ENCODE measurements at regions not wholly inside any gene's neighbourhood (a gene's known extent, or its start where the extent isn't known, plus 50 kb on each side); places are given as distances from the start of the nearest gene placed in this dataset.

DNA sequence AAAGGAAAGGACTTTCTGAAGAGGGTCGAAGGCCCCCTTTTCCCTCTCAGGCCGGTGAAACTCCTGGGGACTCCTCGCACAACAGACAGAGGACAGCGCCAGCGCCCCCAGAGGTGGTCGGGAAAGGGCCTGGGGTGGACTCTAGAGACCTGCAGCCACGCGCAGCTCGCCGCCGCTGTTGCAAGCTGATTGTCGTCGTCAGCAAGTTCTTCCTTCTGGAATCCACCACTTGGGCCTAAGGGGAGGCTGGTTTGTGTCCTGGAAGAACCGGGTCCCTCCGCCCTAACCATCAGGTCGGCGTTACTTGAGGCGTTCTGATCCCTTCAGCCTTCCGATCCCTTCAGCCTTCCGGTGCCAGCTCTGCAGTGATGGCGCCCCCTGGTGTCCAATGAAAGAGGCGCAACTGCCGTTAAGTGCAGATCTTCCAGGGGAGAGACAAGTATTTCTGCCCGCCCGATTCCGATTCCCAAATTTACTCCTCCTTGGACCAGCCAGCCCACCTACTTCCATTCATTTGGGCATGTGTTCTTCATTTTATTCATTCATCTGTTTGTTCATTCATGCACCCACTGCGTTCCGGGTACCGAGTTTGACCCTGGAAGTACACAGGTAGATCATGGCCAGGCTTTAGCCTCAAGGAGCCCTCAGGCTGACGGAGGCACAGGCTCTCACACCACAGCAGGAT lies 77.2 kb upstream of the SLC6A11 start:
- TF ChIP-seq, protein P1, sequence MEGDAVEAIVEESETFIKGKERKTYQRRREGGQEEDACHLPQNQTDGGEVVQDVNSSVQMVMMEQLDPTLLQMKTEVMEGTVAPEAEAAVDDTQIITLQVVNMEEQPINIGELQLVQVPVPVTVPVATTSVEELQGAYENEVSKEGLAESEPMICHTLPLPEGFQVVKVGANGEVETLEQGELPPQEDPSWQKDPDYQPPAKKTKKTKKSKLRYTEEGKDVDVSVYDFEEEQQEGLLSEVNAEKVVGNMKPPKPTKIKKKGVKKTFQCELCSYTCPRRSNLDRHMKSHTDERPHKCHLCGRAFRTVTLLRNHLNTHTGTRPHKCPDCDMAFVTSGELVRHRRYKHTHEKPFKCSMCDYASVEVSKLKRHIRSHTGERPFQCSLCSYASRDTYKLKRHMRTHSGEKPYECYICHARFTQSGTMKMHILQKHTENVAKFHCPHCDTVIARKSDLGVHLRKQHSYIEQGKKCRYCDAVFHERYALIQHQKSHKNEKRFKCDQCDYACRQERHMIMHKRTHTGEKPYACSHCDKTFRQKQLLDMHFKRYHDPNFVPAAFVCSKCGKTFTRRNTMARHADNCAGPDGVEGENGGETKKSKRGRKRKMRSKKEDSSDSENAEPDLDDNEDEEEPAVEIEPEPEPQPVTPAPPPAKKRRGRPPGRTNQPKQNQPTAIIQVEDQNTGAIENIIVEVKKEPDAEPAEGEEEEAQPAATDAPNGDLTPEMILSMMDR (IDR thresholded peaks at IDR 0.05), result peak; percentile 66 to 85 (median 76)
- TF ChIP-seq POLR2AphosphoS5 (IDR thresholded peaks at IDR 0.05) (no peak), EP300 (IDR thresholded peaks at IDR 0.05) (no peak)
